ENCODE measurements at regions not wholly inside any gene's neighbourhood (a gene's known extent, or its start where the extent isn't known, plus 50 kb on each side); places are given as distances from the start of the nearest gene placed in this dataset.
"Not testable (repeated sequence)": the region's sequence is repeated elsewhere in the genome, so short reads cannot be mapped to it uniquely, and the experiment has no call there.

DNA sequence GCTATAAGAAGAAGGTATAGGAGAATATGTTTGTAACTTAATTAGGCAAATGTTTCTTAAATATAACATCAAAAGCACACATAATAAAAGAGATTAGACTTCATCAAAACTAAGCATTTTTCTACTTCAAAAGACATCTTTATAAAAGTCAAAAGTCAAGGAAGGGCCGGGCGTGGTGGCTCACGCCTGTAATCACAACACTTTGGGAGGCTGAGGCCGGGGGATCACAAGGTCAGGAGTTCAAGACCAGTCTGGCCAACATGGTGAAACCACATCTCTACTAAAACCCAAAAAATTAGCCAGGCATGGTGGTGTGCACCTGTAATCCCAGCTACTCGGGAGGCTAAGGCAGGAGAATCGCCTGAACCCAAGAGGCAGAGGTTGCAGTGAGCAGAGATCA lies 951.0 kb upstream of the C9orf72 start:
- H3K9me3 ChIP-seq (ENCODE audit: insufficient read depth, low read depth, low read length); H3K9ac ChIP-seq (ENCODE audit: low read depth, low read length); H3K27me3 ChIP-seq (ENCODE audit: insufficient read depth, low read length); H3K36me3 ChIP-seq (ENCODE audit: insufficient read depth, low read depth, low read length); H3K27ac ChIP-seq (ENCODE audit: low read length); H3K4me3 ChIP-seq (ENCODE audit: low read length); H3K4me1 ChIP-seq (ENCODE audit: insufficient read depth, low read length): not testable (repeated sequence)

DNA sequence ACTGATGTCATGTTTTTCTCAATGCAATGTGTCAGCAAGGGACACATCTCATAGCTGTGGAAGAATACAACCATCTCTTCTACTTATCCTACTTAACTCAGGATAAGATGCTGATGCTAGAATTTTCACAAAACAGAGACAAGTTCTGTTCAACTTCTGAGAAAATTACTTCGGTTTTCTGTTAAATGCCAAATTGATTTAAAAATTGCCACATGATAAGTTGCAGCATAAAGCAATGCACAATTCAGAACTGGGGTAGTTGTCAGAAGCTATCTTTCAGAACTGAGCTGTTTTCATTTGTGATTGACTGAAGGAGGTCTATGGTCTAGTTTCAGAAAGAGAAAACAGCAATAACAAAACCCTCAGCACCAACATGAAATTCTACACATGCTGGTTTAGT lies 954.8 kb upstream of the C9orf72 start:
- Histone ChIP-seq H3K9me3 (ENCODE audit: insufficient read depth, low read depth, low read length) (no peaks in the 10 kb centered on the region), H3K36me3 (ENCODE audit: insufficient read depth, low read depth, low read length) (no peaks in the 10 kb centered on the region), H3K4me1 (ENCODE audit: insufficient read depth, low read length) (peaks cover 6% of the 10 kb centered on the region; the same call in 1 of the 2 replicates), H3K27ac (ENCODE audit: low read length) (no peak overlapping the region), H3K4me3 (ENCODE audit: low read length) (no peak overlapping the region), H3K9ac (ENCODE audit: low read depth, low read length) (no peak overlapping the region), H3K27me3 (ENCODE audit: insufficient read depth, low read length) (no peaks in the 10 kb centered on the region)

DNA sequence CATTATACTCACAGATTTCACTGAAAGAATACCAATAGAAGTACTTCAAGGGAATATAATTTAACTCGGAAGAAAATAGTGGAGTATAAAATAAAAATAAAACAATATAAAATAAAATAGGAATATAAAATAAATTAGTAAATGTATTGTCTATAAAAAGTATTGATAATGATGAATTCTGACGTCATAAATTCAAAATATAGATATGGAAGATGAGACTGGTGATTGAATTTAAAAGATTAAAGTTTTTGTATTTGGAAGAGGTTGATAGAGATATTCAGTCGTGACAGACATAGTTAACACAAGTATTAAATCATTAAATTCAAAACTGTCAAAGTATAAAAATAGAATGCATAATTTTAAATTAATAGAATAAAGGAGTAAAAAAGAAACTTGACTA lies 964.9 kb upstream of the C9orf72 start:
- Histone ChIP-seq H3K27ac (ENCODE audit: low read length) (no peak overlapping the region), H3K9ac (ENCODE audit: low read depth, low read length) (no peak overlapping the region), H3K4me3 (ENCODE audit: low read length) (no peak overlapping the region), H3K9me3 (ENCODE audit: insufficient read depth, low read depth, low read length) (no peaks in the 10 kb centered on the region), H3K4me1 (ENCODE audit: insufficient read depth, low read length) (no peaks in the 10 kb centered on the region), H3K27me3 (ENCODE audit: insufficient read depth, low read length) (no peaks in the 10 kb centered on the region), H3K36me3 (ENCODE audit: insufficient read depth, low read depth, low read length) (no peaks in the 10 kb centered on the region)

DNA sequence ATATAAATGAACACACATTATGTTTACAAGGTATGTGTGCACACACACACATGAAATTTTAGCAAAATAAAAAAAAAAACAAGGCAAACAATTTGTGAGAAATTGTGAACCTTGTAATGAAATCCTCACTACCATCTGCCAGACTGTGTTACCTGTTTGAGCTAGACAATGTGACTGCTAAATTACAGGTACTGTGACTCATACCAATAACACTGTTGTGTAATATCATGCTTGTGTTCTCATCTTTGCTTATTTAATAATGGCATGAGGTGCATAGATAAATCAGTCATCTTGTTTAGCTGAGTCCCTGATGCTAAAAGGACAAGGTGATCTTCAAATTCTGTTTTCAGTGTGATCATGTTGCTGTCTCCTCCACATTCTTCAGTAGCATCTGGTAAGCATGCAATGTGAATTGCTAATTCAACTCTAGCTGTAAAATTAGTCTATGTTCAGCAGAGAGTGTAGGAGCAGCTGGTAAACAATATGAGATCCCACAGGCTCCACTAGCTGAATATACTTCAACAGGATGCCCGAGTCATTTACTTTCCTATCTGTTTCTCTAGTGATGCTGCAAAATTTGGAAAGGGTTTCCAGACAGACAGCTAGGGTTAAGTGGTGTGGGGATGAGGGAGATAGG lies 966.3 kb upstream of the C9orf72 start:
- Histone ChIP-seq H3K27ac (ENCODE audit: low read length) (no peak overlapping the region), H3K4me1 (ENCODE audit: insufficient read depth, low read length) (no peaks in the 10 kb centered on the region), H3K9me3 (ENCODE audit: insufficient read depth, low read depth, low read length) (no peaks in the 10 kb centered on the region), H3K27me3 (ENCODE audit: insufficient read depth, low read length) (no peaks in the 10 kb centered on the region), H3K9ac (ENCODE audit: low read depth, low read length) (no peak overlapping the region), H3K4me3 (ENCODE audit: low read length) (no peak overlapping the region), H3K36me3 (ENCODE audit: insufficient read depth, low read depth, low read length) (no peaks in the 10 kb centered on the region)

DNA sequence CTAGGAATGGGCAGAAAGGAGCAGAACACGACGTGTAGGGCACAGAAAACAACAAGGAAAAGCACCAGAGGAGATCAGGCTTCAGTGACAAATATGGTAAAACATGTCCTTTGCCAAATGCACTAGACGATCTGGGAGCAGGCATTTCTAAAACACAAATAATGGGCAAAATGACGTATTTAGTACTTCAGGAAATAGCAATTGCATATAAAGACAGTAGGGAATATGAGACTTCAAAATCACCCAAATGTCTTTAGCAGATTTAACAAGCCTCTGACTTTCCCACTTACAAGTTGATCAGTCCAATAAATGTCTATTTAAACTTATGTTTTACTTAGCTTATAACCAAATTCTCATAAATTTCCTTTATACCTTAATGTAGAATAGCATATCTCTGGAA lies 969.6 kb upstream of the C9orf72 start:
- H3K27me3 ChIP-seq (ENCODE audit: insufficient read depth, low read length) = no peaks in the 10 kb centered on the region
- H3K27ac ChIP-seq (ENCODE audit: low read length) = no peak overlapping the region
- no peak overlapping the region for H3K4me3 ChIP-seq (ENCODE audit: low read length)
- H3K36me3 ChIP-seq (ENCODE audit: insufficient read depth, low read depth, low read length) = no peaks in the 10 kb centered on the region
- no peaks in the 10 kb centered on the region for H3K9me3 ChIP-seq (ENCODE audit: insufficient read depth, low read depth, low read length)
- H3K9ac ChIP-seq (ENCODE audit: low read depth, low read length) = no peak overlapping the region
- H3K4me1 ChIP-seq (ENCODE audit: insufficient read depth, low read length) = no peaks in the 10 kb centered on the region

DNA sequence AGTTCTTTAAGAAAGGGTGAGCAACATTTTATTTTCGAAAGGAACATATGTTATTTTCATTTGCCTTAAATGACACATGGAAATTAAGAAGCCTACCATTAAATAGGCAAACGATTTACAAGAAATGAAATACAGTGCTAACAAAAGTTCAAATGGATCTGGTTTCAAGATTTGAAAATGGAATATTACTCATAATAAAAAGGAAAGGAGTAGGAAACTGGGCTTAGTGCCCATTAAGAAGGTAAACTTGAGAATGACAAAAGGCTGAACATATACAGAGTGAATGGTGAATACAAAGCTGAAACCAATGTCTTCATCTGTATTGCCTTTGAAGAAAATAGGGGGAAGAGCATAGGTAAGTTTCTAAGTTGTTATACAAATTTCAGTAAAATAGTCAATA lies 974.2 kb upstream of the C9orf72 start:
- H3K4me1 ChIP-seq (ENCODE audit: insufficient read depth, low read length) = no peaks in the 10 kb centered on the region
- no peak overlapping the region for H3K4me3 ChIP-seq (ENCODE audit: low read length)
- no peak overlapping the region for H3K27ac ChIP-seq (ENCODE audit: low read length)
- H3K36me3 ChIP-seq (ENCODE audit: insufficient read depth, low read depth, low read length) = no peaks in the 10 kb centered on the region
- no peak overlapping the region for H3K9ac ChIP-seq (ENCODE audit: low read depth, low read length)
- H3K9me3 ChIP-seq (ENCODE audit: insufficient read depth, low read depth, low read length) = no peaks in the 10 kb centered on the region; the same call in 1 of the 2 replicates
- no peaks in the 10 kb centered on the region for H3K27me3 ChIP-seq (ENCODE audit: insufficient read depth, low read length)

DNA sequence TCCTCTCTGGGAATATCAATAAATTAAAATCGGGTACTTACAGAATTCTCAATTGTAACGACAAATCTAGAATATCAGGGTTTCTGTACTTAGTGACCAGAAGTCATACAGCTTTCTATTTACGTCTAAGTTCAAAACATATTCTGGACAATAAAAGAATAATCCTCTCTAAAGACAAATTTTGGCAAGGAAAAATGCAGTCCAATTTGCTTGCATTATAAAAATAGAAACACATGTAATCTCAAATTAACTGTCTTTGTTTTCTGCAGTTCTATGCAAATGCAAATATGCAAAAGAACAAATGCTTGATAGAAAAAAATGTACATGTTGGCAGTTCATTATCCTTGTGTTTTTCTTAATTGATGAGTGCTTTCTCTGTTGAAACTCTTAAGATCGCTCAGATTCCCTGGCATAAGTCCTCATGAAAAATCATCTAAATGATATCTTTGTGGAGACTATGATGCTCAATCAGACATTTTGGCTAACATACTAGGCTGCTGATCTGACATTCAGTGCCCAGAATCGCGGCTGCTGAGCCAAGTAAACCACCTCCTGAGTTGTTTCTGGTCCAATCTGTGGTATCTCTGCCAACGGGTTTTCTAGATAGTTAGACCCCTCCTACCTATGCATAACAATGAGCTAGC lies 990.1 kb upstream of the C9orf72 start:
- H3K36me3 ChIP-seq (ENCODE audit: insufficient read depth, low read depth, low read length) = no peaks in the 10 kb centered on the region
- no peak overlapping the region for H3K27ac ChIP-seq (ENCODE audit: low read length)
- H3K4me1 ChIP-seq (ENCODE audit: insufficient read depth, low read length) = no peaks in the 10 kb centered on the region; the same call in 1 of the 2 replicates
- no peak overlapping the region for H3K4me3 ChIP-seq (ENCODE audit: low read length)
- no peak overlapping the region for H3K9ac ChIP-seq (ENCODE audit: low read depth, low read length)
- no peaks in the 10 kb centered on the region for H3K9me3 ChIP-seq (ENCODE audit: insufficient read depth, low read depth, low read length)
- H3K27me3 ChIP-seq (ENCODE audit: insufficient read depth, low read length) = no peaks in the 10 kb centered on the region

DNA sequence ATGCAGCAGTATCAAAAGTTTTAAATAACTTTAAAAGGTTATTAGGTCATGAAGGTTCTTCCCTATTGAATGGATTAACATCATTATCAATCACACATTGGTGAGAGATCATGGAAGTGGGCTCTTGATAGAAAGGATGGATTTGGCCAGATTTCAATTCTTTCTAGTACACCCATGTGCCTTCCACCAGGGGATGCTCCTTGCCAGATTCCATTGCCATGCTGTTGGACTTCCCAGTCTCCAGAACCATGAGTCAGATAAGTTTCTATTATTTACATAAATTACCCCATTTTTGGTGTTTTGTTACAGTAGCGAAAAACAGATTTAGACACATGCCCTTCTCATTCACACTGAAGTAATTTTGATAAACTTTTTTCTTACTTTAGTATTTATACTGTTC lies 1010.6 kb upstream of the C9orf72 start:
- no peak overlapping the region for H3K9ac ChIP-seq (ENCODE audit: low read depth, low read length)
- H3K4me3 ChIP-seq (ENCODE audit: low read length) = no peak overlapping the region
- H3K4me1 ChIP-seq (ENCODE audit: insufficient read depth, low read length) = no peaks in the 10 kb centered on the region
- H3K27ac ChIP-seq (ENCODE audit: low read length) = no peak overlapping the region
- H3K36me3 ChIP-seq (ENCODE audit: insufficient read depth, low read depth, low read length) = no peaks in the 10 kb centered on the region
- H3K27me3 ChIP-seq (ENCODE audit: insufficient read depth, low read length) = no peaks in the 10 kb centered on the region
- peaks cover 2% of the 10 kb centered on the region; the same call in 1 of the 2 replicates for H3K9me3 ChIP-seq (ENCODE audit: insufficient read depth, low read depth, low read length)

DNA sequence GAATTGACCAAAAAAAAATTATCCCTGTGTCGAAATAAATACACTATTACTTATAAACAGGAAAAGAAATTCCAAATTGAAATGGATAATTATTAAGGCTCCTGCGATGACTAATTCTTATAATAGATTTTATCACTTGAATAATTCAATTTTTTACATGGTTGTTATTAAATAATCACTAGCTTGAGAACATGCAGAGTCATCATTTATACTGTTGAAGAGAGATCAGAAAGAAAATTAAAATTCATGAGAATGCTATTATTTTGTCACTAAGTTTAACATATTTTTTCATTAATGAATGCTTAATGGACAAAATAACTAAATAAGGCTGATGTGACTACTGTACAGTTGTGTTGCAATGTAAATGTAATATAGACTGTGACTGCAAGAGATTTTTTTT lies 1011.3 kb upstream of the C9orf72 start:
- H3K36me3 ChIP-seq (ENCODE audit: insufficient read depth, low read depth, low read length) = no peaks in the 10 kb centered on the region
- peaks cover 2% of the 10 kb centered on the region; the same call in 1 of the 2 replicates for H3K9me3 ChIP-seq (ENCODE audit: insufficient read depth, low read depth, low read length)
- H3K4me1 ChIP-seq (ENCODE audit: insufficient read depth, low read length) = no peaks in the 10 kb centered on the region
- no peak overlapping the region for H3K27ac ChIP-seq (ENCODE audit: low read length)
- H3K27me3 ChIP-seq (ENCODE audit: insufficient read depth, low read length) = no peaks in the 10 kb centered on the region
- H3K4me3 ChIP-seq (ENCODE audit: low read length) = no peak overlapping the region
- no peak overlapping the region for H3K9ac ChIP-seq (ENCODE audit: low read depth, low read length)

DNA sequence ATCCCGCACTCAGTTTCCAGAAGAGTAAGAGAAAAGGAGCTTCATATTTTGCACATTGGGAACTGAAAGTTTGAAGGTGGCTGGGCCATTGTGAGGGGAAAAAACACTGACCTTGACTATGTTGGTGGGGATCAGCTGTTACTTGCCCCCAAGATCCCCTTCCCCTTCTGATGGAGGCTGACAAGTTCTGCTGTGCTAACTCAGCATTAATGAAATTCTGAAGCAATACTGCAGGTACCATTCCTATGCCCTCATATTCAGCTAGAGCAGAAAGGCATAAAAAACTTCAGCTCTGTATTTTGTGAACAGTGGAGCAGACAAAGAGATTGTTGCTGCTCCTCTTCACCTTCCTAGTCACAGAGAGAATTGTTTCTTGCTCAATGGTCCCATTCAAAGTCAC lies 1013.8 kb upstream of the C9orf72 start:
- no peak overlapping the region for H3K4me3 ChIP-seq (ENCODE audit: low read length)
- no peaks in the 10 kb centered on the region for H3K27me3 ChIP-seq (ENCODE audit: insufficient read depth, low read length)
- H3K36me3 ChIP-seq (ENCODE audit: insufficient read depth, low read depth, low read length) = no peaks in the 10 kb centered on the region
- no peak overlapping the region for H3K27ac ChIP-seq (ENCODE audit: low read length)
- no peak overlapping the region for H3K9ac ChIP-seq (ENCODE audit: low read depth, low read length)
- H3K9me3 ChIP-seq (ENCODE audit: insufficient read depth, low read depth, low read length) = peaks cover 2% of the 10 kb centered on the region; the same call in 1 of the 2 replicates
- H3K4me1 ChIP-seq (ENCODE audit: insufficient read depth, low read length) = no peaks in the 10 kb centered on the region

DNA sequence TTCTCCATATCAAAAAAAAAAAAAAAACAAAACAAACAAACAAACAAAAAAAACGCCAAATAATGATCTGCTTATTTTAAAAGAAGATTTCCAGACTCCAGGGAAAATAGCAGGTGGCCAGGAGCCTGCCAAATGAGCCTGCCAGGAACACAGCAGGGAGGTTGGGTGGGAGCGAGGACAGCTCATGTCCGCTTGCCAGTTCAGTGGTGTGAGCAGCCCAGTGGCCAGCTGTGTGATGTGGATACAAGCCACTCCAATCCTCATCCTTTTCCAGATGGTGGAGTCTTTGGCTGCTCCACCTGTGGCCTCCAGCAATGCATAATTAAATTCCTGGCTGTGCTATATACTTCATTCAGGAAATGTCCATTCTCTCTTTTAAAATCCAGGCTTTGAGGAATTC lies 1025.1 kb upstream of the C9orf72 start:
- Histone ChIP-seq H3K4me3 (ENCODE audit: low read length) (no peak overlapping the region), H3K27me3 (ENCODE audit: insufficient read depth, low read length) (no peaks in the 10 kb centered on the region), H3K27ac (ENCODE audit: low read length) (no peak overlapping the region), H3K9ac (ENCODE audit: low read depth, low read length) (no peak overlapping the region), H3K36me3 (ENCODE audit: insufficient read depth, low read depth, low read length) (no peaks in the 10 kb centered on the region), H3K9me3 (ENCODE audit: insufficient read depth, low read depth, low read length) (no peaks in the 10 kb centered on the region), H3K4me1 (ENCODE audit: insufficient read depth, low read length) (peaks cover 7% of the 10 kb centered on the region; the same call in 1 of the 2 replicates)

DNA sequence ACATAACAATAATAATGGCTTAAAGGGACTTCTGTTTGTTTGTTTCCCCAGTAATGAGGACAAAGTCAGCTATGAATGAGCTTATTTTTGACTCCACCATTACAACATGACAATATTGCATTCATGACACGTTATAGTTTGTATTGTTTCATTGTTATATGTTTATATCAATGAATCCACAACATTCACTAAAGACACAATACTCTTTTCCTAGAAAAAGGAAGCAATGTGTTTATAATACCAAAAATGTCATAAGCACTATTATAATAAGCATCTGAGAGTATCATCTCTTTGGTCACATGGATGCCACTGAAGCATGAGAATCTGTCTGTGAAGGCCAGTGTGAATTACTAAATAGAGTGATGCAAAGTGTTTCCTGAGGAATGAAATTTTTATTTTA lies 1026.9 kb upstream of the C9orf72 start:
- H3K9me3 ChIP-seq (ENCODE audit: insufficient read depth, low read depth, low read length) = no peaks in the 10 kb centered on the region
- H3K4me3 ChIP-seq (ENCODE audit: low read length) = no peak overlapping the region

More for the DNA sequence above, 1026.9 kb upstream of the C9orf72 start:
- no peak overlapping the region for H3K9ac ChIP-seq (ENCODE audit: low read depth, low read length)
- H3K27me3 ChIP-seq (ENCODE audit: insufficient read depth, low read length) = no peaks in the 10 kb centered on the region
- no peaks in the 10 kb centered on the region for H3K36me3 ChIP-seq (ENCODE audit: insufficient read depth, low read depth, low read length)
- no peak overlapping the region for H3K27ac ChIP-seq (ENCODE audit: low read length)
- H3K4me1 ChIP-seq (ENCODE audit: insufficient read depth, low read length) = peaks cover 7% of the 10 kb centered on the region; the same call in 1 of the 2 replicates

Measured in iPS-20b (cell line).